ENCODE measurements at regions not wholly inside any gene's neighbourhood (a gene's known extent, or its start where the extent isn't known, plus 50 kb on each side); places are given as distances from the start of the nearest gene placed in this dataset.

DNA sequence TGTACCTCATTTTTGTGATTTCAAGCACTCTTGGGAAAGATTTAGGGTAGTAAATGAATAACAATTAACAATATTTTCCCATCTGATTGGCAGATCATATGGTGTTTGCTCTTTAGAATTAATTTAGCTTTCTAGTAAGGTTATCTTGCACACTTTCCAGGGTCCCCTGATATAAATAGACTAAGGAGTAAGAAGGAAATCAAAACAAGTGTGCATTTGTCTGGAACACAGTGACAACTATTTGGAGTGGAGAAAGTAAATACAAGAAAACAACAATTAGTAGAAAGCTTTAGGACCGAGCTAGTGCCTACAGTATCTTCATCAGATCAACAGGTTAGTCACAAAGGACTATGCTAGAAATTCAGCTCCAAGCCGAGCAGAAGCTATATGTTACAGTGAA lies 429.5 kb downstream of the COG6 start:
- no peak overlapping the region for H3K4me3 ChIP-seq (ENCODE audit: low read depth, low read length)
- no peak for DNase-seq (ENCODE audit: low read depth)
- TF ChIP-seq, protein P1, sequence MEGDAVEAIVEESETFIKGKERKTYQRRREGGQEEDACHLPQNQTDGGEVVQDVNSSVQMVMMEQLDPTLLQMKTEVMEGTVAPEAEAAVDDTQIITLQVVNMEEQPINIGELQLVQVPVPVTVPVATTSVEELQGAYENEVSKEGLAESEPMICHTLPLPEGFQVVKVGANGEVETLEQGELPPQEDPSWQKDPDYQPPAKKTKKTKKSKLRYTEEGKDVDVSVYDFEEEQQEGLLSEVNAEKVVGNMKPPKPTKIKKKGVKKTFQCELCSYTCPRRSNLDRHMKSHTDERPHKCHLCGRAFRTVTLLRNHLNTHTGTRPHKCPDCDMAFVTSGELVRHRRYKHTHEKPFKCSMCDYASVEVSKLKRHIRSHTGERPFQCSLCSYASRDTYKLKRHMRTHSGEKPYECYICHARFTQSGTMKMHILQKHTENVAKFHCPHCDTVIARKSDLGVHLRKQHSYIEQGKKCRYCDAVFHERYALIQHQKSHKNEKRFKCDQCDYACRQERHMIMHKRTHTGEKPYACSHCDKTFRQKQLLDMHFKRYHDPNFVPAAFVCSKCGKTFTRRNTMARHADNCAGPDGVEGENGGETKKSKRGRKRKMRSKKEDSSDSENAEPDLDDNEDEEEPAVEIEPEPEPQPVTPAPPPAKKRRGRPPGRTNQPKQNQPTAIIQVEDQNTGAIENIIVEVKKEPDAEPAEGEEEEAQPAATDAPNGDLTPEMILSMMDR (conservative IDR thresholded peaks at IDR 0.05; ENCODE audit: low read depth, low read length) = no peak

DNA sequence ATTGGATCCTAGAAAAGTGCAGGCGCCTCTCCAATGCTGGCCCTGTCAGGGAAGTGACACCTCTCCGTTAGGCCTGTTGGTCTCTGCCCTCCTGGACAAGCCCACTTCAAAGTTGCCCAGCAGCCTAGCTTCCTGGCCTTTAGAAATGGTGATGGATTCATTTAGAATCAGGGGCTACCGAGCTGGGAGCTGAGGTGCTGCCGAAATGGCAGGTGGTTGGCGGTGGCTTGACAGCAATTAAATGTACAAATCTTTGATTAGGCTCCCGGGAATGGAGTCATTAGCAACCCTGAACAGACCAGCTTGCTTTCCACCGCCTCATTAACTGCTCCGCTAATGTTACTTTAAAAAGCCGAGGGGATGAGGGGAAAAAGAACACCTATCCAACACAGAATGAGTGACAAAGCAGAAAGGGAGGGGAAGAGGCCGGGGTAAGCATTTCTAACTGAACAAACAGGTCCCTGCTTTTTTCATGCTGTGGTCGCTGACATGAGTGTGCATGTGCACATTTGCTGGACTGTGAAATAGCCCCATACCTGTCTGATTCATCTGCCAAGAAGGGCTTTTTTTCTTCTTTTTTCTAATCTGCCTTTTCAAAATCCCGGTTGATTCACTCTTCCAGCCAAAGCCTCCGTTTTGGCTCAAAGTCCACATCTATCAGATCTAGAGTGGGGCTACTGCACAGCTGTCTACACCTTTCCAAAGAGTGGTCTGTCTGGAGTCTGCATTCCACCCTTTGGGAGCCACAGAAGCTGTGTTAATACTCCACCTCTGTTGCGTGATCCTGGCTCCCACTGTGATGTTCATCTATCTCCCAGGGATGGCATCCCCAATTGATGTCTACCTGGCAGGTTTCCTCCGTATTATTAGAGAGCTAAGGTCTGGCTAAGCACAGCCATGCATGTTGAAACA lies 431.9 kb downstream of the COG6 start:
- no peak overlapping the region for H3K4me3 ChIP-seq (ENCODE audit: low read depth, low read length)
- TF ChIP-seq, protein P1 (conservative IDR thresholded peaks at IDR 0.05; ENCODE audit: low read depth, low read length) = no peak
- no peak for DNase-seq (ENCODE audit: low read depth)

DNA sequence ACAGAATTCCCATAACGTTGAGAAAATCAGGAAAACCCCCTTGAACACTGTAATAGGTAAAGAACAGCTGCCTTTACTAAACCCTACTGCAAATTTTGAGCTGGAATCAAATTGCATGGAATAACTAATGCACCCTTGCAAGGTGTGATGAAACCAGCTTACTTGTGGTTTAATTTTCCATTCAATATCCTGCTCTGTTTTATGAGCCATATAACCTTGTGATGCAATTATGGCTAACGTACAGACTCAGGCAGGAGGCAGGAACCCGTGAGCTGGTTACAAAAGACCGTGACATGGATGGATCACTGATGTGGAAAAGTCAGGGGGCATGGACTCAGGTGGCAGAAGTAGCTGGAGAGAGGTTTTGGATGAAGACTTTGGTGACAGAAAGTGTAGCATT lies 438.6 kb downstream of the COG6 start:
- TF ChIP-seq, protein P1 (conservative IDR thresholded peaks at IDR 0.05; ENCODE audit: low read depth, low read length) = no peak
- H3K4me3 ChIP-seq (ENCODE audit: low read depth, low read length) = no peak overlapping the region
- DNase-seq (ENCODE audit: low read depth) = peak; percentile 38

DNA sequence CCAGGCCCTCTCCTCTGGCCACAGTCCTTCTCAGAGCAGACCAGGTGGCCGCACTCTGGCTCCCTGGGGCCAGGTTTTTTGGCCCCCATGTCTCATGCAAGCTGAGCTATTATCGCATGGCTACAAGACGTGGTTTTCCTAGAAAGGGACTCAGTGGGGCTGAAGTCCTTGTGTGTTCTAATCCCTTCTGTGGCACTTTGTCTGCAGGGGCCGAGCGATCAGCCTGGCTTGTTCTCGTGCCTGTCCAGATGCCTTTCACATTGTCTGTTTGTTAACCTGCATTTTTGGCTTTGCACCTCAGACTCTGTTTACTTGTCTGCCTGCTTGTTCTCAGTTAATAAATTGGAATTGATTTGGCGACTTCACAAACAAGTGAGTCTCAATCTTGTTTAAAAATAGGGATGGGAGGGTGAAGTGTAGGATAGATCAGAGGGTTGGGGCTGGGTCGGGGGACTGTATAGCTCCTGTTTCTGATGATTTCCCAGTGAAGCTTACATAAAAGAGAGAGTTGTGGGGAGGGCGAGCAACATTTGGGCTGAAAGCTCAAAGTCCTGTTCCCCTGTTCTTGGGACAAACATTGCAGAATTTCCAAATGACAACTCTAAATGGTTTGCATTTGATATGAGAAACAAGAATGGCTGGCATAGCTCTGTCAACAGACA lies 440.4 kb downstream of the COG6 start:
- no peak overlapping the region for H3K4me3 ChIP-seq (ENCODE audit: low read depth, low read length)
- no peak for DNase-seq (ENCODE audit: low read depth)
- TF ChIP-seq, protein P1 (conservative IDR thresholded peaks at IDR 0.05; ENCODE audit: low read depth, low read length) = no peak

DNA sequence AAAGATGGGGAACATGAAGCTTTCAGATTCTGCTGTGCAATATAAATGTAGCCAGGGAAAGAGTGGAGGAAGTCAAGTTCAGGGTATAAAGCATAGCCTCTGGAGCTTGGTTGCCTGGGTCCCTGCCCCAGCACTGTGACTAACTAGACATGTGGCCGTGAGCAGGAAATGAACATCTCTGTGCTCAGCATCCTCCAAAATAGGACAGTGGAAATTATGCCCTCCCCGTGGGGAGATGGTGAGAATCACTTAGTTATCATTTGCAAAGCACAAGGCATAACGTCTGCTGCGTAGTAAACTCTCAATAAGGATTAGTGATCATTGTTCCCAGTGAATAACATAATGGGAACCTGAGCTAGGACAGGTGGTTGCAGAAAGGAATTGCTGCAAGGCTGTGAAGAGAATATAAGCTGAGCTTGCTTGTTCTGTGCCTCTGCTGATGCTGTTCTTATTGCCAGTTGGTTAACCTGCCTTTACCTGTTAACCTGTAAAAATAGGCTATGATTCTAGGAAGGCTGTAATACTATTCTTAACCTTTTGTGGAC lies 441.0 kb downstream of the COG6 start:
- no peak overlapping the region for H3K4me3 ChIP-seq (ENCODE audit: low read depth, low read length)
- DNase-seq (ENCODE audit: low read depth) = no peak
- TF ChIP-seq, protein P1 (conservative IDR thresholded peaks at IDR 0.05; ENCODE audit: low read depth, low read length) = no peak

DNA sequence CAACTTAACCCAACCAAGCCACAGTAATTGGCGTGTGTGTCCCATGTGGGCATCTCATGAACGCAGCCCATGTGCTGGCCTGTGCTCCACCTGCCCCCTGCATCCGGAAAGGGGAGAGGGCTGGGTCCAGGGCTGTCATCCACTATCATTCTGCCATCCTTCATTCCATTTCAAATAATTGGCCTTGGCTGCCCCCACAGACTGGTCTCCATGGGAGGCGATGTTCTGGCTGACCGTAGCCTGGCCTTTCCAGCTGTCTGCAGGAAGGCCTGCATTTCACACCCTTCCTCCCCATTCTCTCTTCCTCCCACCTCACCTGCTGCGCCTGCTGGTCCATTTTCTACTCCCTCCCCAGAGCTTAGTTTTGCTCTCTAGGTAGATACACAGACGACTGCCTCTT lies 442.8 kb downstream of the COG6 start:
- TF ChIP-seq, protein P1 (conservative IDR thresholded peaks at IDR 0.05; ENCODE audit: low read depth, low read length) = no peak
- H3K4me3 ChIP-seq (ENCODE audit: low read depth, low read length) = no peak overlapping the region
- DNase-seq (ENCODE audit: low read depth) = no peak

Data from choroid plexus epithelial cell (primary cell).